Thoracic aorta (tissue), 2 donors: ENCODE measurements at regions not wholly inside any gene's neighbourhood (a gene's known extent, or its start where the extent isn't known, plus 50 kb on each side); places are given as distances from the start of the nearest gene placed in this dataset.

ENCODE experiments used
- ATAC-seq: fragments of 150-250 bp; one replicate; pipeline ENCODE4 v1.8.0; 2017; ENCODE audit warnings: low read depth; ENCODE audit not compliant: insufficient number of reproducible peaks, low FRiP score
- DNase-seq: peaks from one replicate; pipeline ENCODE4 v3.0.0-alpha.2; 2020; ENCODE audit warnings: low spot score
- H3K27ac ChIP-seq, 2 donors: fragments of 200-600 bp; sonication (generic); 1 replicate in 1 of 2; 2 replicates in 1 of 2; pipeline ENCODE4 v1.5.1; 2016; ENCODE audit warnings: mild to moderate bottlenecking in 2 of 2, moderate library complexity in 2 of 2
- H3K27me3 ChIP-seq: fragments of 200-600 bp; sonication (generic); replicated peaks from 2 replicates; pipeline ENCODE4 v1.6.0; 2016; ENCODE audit warnings: mild to moderate bottlenecking; ENCODE audit not compliant: insufficient read depth
- H3K36me3 ChIP-seq: fragments of 200-600 bp; sonication (generic); one replicate; pipeline ENCODE4 v1.5.1; 2016
- H3K4me1 ChIP-seq, 2 donors: fragments of 200-600 bp; sonication (generic); 1 replicate in 1 of 2; 2 replicates in 1 of 2; pipeline versions ENCODE4 v1.5.1 to v1.6.0; 2016; ENCODE audit warnings: low read depth in 2 of 2, mild to moderate bottlenecking in 1 of 2; ENCODE audit not compliant: control insufficient read depth in 1 of 2
- H3K4me3 ChIP-seq: fragments of 200-600 bp; sonication (generic); 2 replicates; pipeline ENCODE4 v1.5.1; 2016; ENCODE audit warnings: mild to moderate bottlenecking
- H3K9me3 ChIP-seq: fragments of 200-600 bp; sonication (generic); 2 replicates; pipeline ENCODE4 v1.5.1; 2016
- CTCF ChIP-seq: fragments of 200-600 bp; sonication (generic); IDR thresholded peaks from one replicate; pipeline ENCODE4 v1.5.1; 2019; ENCODE audit warnings: antibody characterized with exemption

GRCh38 chr13:104111031-104111430, 1044.8 kb upstream of the SLC10A2 start:
- Histone ChIP-seq H3K4me3 (no peak overlapping the region), H3K27me3 (no peaks in the 10 kb centered on the region), H3K36me3 (no peaks in the 10 kb centered on the region), H3K4me1 (no peaks in the 10 kb centered on the region), H3K27ac (no peak overlapping the region), H3K9me3 (no peaks in the 10 kb centered on the region)
- DNase-seq (no peak), ATAC-seq (no peak)
- TF ChIP-seq CTCF, result no peak

GRCh38 chr13:104106705-104107393, 1040.6 kb upstream of the SLC10A2 start:
- no peaks in the 10 kb centered on the region for H3K4me1 ChIP-seq
- TF ChIP-seq CTCF, result no peak
- H3K27me3 ChIP-seq, result no peaks in the 10 kb centered on the region
- no peaks in the 10 kb centered on the region for H3K36me3 ChIP-seq
- H3K9me3 ChIP-seq, result no peaks in the 10 kb centered on the region
- DNase-seq (no peak), ATAC-seq (no peak)
- no peak overlapping the region for H3K27ac ChIP-seq
- no peak overlapping the region for H3K4me3 ChIP-seq

GRCh38 chr13:104105418-104106355, 1039.5 kb upstream of the SLC10A2 start:
- H3K4me3 ChIP-seq, result no peak overlapping the region
- no peaks in the 10 kb centered on the region for H3K4me1 ChIP-seq
- no peaks in the 10 kb centered on the region for H3K27me3 ChIP-seq
- no peak overlapping the region for H3K27ac ChIP-seq
- no peak for ATAC-seq
- TF ChIP-seq CTCF, result no peak
- no peaks in the 10 kb centered on the region for H3K9me3 ChIP-seq
- DNase-seq, result no peak
- no peaks in the 10 kb centered on the region for H3K36me3 ChIP-seq

- Histone ChIP-seq H3K36me3 (no peaks in the 10 kb centered on the region), H3K9me3 (no peaks in the 10 kb centered on the region)
These were observed 1033.5 kb upstream of the SLC10A2 start for GRCh38 chr13:104099750-104100149.

More at GRCh38 chr13:104099750-104100149, 1033.5 kb upstream of the SLC10A2 start:
- Histone ChIP-seq H3K27ac (no peak overlapping the region), H3K4me1 (no peaks in the 10 kb centered on the region), H3K27me3 (no peaks in the 10 kb centered on the region), H3K4me3 (no peak overlapping the region)
- no peak for TF ChIP-seq CTCF
- ATAC-seq (no peak), DNase-seq (no peak)
